ENCODE measurements at regions not wholly inside any gene's neighbourhood (a gene's known extent, or its start where the extent isn't known, plus 50 kb on each side); places are given as distances from the start of the nearest gene placed in this dataset.
"Not testable (repeated sequence)": the region's sequence is repeated elsewhere in the genome, so short reads cannot be mapped to it uniquely, and the experiment has no call there.

DNA sequence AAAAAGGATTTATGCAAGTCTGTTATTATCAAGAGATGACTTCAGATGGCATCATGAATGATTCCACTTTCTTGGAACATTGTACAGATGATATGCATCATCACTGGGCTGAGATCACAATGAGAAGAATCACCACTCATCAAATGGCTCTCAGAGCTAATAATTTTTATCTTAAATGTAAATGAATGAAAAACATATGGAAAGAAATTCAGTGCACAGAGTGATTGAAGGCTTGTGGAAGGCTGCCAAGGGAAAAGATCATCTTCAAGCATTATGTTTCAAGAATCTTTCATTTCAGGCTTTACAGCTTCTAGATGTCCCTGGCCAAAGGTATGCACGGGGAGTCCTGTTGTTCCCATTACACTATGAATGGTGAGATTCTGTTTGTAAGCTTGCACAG, 955.7 kb downstream of the TTLL7 start:
- TF ChIP-seq CTCF (IDR thresholded peaks at IDR 0.05; ENCODE audit: unreplicated experiment): no peak
- DNase-seq: no peak
- H3K36me3 Mint-ChIP-seq (ENCODE audit: insufficient read depth, unreplicated experiment): no peaks in the 10 kb centered on the region
- H3K4me1 Mint-ChIP-seq (ENCODE audit: low read depth, unreplicated experiment): no peaks in the 10 kb centered on the region
- CTCF ChIA-PET: no interaction called here
- no peaks in the 10 kb centered on the region for H3K27me3 Mint-ChIP-seq (ENCODE audit: unreplicated experiment)
- no TSS peak for BruUV-seq (replicated peaks)
- H3K4me3 Mint-ChIP-seq (ENCODE audit: low read depth, unreplicated experiment): no peak overlapping the region
- no peaks in the 10 kb centered on the region for H3K9me3 Mint-ChIP-seq (ENCODE audit: low read depth, unreplicated experiment)
- no peak overlapping the region for H3K27ac Mint-ChIP-seq (ENCODE audit: unreplicated experiment)
- intact Hi-C loops (cut with micrococcal nuclease; ENCODE audit: unreplicated experiment): no loop called here

GRCh38 chr1:83039091-83039490, 959.8 kb downstream of the TTLL7 start:
- BruUV-seq (replicated peaks); intact Hi-C loops (cut with micrococcal nuclease; ENCODE audit: unreplicated experiment); CTCF ChIA-PET; H3K9me3 Mint-ChIP-seq (ENCODE audit: low read depth, unreplicated experiment); H3K4me1 Mint-ChIP-seq (ENCODE audit: low read depth, unreplicated experiment); H3K27ac Mint-ChIP-seq (ENCODE audit: unreplicated experiment); H3K36me3 Mint-ChIP-seq (ENCODE audit: insufficient read depth, unreplicated experiment); H3K4me3 Mint-ChIP-seq (ENCODE audit: low read depth, unreplicated experiment); H3K27me3 Mint-ChIP-seq (ENCODE audit: unreplicated experiment); DNase-seq: not testable (repeated sequence)

DNA sequence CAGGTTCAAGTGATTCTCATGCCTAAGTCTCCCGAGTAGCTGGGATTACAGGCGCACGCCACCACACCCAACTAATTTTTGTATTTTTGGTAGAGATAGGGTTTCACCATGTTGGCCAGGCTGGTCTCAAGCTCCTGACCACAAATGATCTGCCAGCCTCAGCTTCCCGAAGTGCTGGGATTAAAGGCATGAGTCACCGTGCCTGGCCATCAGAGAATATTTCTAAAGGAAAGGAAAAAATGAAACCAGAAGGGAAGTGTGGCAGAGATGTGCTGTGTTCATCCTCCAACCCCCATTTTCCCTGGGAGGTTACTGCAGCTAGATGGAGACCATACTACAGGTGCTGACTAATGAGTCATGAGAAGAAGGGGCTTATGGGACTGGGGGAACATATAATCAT, 964.1 kb downstream of the TTLL7 start:
- no peak for DNase-seq
- CTCF ChIA-PET: no interaction called here
- no TSS peak for BruUV-seq (replicated peaks)
- no peak for TF ChIP-seq CTCF (IDR thresholded peaks at IDR 0.05; ENCODE audit: unreplicated experiment)
- H3K27ac Mint-ChIP-seq (ENCODE audit: unreplicated experiment): no peak overlapping the region
- no peaks in the 10 kb centered on the region for H3K27me3 Mint-ChIP-seq (ENCODE audit: unreplicated experiment)
- intact Hi-C loops (cut with micrococcal nuclease; ENCODE audit: unreplicated experiment): no loop called here
- no peaks in the 10 kb centered on the region for H3K36me3 Mint-ChIP-seq (ENCODE audit: insufficient read depth, unreplicated experiment)
- peaks cover 3% of the 10 kb centered on the region for H3K9me3 Mint-ChIP-seq (ENCODE audit: low read depth, unreplicated experiment)
- H3K4me3 Mint-ChIP-seq (ENCODE audit: low read depth, unreplicated experiment): no peak overlapping the region
- peaks cover 20% of the 10 kb centered on the region for H3K4me1 Mint-ChIP-seq (ENCODE audit: low read depth, unreplicated experiment)

- Mint-ChIP-seq H3K36me3 (ENCODE audit: insufficient read depth, unreplicated experiment) (no peaks in the 10 kb centered on the region), H3K4me1 (ENCODE audit: low read depth, unreplicated experiment) (peaks cover 20% of the 10 kb centered on the region), H3K4me3 (ENCODE audit: low read depth, unreplicated experiment) (no peak overlapping the region), H3K9me3 (ENCODE audit: low read depth, unreplicated experiment) (peaks cover 3% of the 10 kb centered on the region), H3K27me3 (ENCODE audit: unreplicated experiment) (no peaks in the 10 kb centered on the region), H3K27ac (ENCODE audit: unreplicated experiment) (no peak overlapping the region)
- DNase-seq: no peak
- no TSS peak for BruUV-seq (replicated peaks)
- intact Hi-C loops (cut with micrococcal nuclease; ENCODE audit: unreplicated experiment): no loop called here
- no peak for TF ChIP-seq CTCF (IDR thresholded peaks at IDR 0.05; ENCODE audit: unreplicated experiment)
- CTCF ChIA-PET: no interaction called here
Measured at GRCh38 chr1:83033682-83034081, 965.2 kb downstream of the TTLL7 start.

DNA sequence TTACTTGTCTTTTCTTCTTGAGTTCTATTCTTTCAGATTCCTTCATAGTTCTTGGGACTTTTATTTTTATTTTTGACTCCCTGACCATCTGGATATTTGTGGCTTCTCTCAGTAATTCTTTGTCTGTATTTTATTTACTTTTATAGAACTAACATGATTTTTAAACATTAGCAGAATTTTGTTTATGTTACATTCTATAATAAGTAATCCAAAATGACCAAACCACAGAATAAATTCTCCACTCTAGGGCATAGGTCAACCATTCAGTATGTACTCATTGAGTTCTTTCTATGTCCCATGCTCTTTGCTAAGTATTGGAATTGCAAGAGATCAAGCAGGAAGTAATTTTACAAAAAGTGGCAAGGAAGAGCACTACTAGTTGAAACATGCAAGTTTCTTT, 969.0 kb downstream of the TTLL7 start:
- no peak for DNase-seq
- intact Hi-C loops (cut with micrococcal nuclease; ENCODE audit: unreplicated experiment): no loop called here
- TF ChIP-seq CTCF (IDR thresholded peaks at IDR 0.05; ENCODE audit: unreplicated experiment): no peak
- BruUV-seq (replicated peaks): no TSS peak
- H3K4me1 Mint-ChIP-seq (ENCODE audit: low read depth, unreplicated experiment): peaks cover 34% of the 10 kb centered on the region
- no peak overlapping the region for H3K27ac Mint-ChIP-seq (ENCODE audit: unreplicated experiment)
- CTCF ChIA-PET: no interaction called here
- H3K9me3 Mint-ChIP-seq (ENCODE audit: low read depth, unreplicated experiment): peaks cover 3% of the 10 kb centered on the region
- H3K36me3 Mint-ChIP-seq (ENCODE audit: insufficient read depth, unreplicated experiment): no peaks in the 10 kb centered on the region
- no peak overlapping the region for H3K4me3 Mint-ChIP-seq (ENCODE audit: low read depth, unreplicated experiment)
- H3K27me3 Mint-ChIP-seq (ENCODE audit: unreplicated experiment): no peaks in the 10 kb centered on the region
